HG03103 (cell line): ENCODE measurements at regions not wholly inside any gene's neighbourhood (a gene's known extent, or its start where the extent isn't known, plus 50 kb on each side); places are given as distances from the start of the nearest gene placed in this dataset.
"Not testable (repeated sequence)": the region's sequence is repeated elsewhere in the genome, so short reads cannot be mapped to it uniquely, and the experiment has no call there.

ENCODE experiments used
- ATAC-seq: cut with Tn5 transposase; IDR thresholded peaks from one replicate; pipeline ENCODE4 v1.9.1; 2021; ENCODE audit warnings: low read depth; ENCODE audit not compliant: unreplicated experiment

GRCh38 chr7:91557789-91558404, 293.7 kb downstream of the FZD1 start:
- ATAC-seq = peak; percentile 69

- ATAC-seq = no peak
Observed at GRCh38 chr7:91559947-91560346, 295.7 kb downstream of the FZD1 start.

- ATAC-seq = no peak
Observed at GRCh38 chr7:91564101-91564500, 299.9 kb downstream of the FZD1 start.

GRCh38 chr7:91564541-91564940, 300.3 kb downstream of the FZD1 start:
- ATAC-seq = no peak

GRCh38 chr7:91565499-91566401, 301.5 kb downstream of the FZD1 start:
- ATAC-seq = no peak

GRCh38 chr7:91566402-91566732, 302.1 kb downstream of the FZD1 start:
- no peak for ATAC-seq

GRCh38 chr7:91567081-91568012, 303.1 kb downstream of the FZD1 start:
- ATAC-seq = no peak

- ATAC-seq = no peak
Observed at GRCh38 chr7:91568138-91568537, 303.9 kb downstream of the FZD1 start.

- no peak for ATAC-seq
Observed at GRCh38 chr7:91569728-91570457, 305.7 kb downstream of the FZD1 start.

GRCh38 chr7:91570560-91570959, 306.3 kb downstream of the FZD1 start:
- no peak for ATAC-seq

- ATAC-seq = no peak
Observed at GRCh38 chr7:91571601-91572000, 307.4 kb downstream of the FZD1 start.

- ATAC-seq = no peak
Observed at GRCh38 chr7:91573405-91573804, 307.1 kb downstream of the MTERF1 start.

GRCh38 chr7:91576459-91576858, 304.0 kb downstream of the MTERF1 start:
- ATAC-seq = not testable (repeated sequence)

GRCh38 chr7:91579837-91580236, 300.7 kb downstream of the MTERF1 start:
- no peak for ATAC-seq

GRCh38 chr7:91582799-91583477, 297.6 kb downstream of the MTERF1 start:
- no peak for ATAC-seq

- ATAC-seq = no peak
Observed at GRCh38 chr7:91596287-91596686, 284.2 kb downstream of the MTERF1 start.

GRCh38 chr7:91598791-91599190, 281.7 kb downstream of the MTERF1 start:
- no peak for ATAC-seq

GRCh38 chr7:91600112-91600511, 280.4 kb downstream of the MTERF1 start:
- no peak for ATAC-seq

GRCh38 chr7:91603707-91604106, 276.8 kb downstream of the MTERF1 start:
- no peak for ATAC-seq

- no peak for ATAC-seq
Observed at GRCh38 chr7:91608606-91609005, 271.9 kb downstream of the MTERF1 start.
